SK-N-DZ (cell line): ENCODE measurements at regions not wholly inside any gene's neighbourhood (a gene's known extent, or its start where the extent isn't known, plus 50 kb on each side); places are given as distances from the start of the nearest gene placed in this dataset.

Experiments
- DNase-seq: peaks from one replicate; pipeline ENCODE4 v3.0.0-alpha.2; 2015; ENCODE audit warnings: low spot score

DNA sequence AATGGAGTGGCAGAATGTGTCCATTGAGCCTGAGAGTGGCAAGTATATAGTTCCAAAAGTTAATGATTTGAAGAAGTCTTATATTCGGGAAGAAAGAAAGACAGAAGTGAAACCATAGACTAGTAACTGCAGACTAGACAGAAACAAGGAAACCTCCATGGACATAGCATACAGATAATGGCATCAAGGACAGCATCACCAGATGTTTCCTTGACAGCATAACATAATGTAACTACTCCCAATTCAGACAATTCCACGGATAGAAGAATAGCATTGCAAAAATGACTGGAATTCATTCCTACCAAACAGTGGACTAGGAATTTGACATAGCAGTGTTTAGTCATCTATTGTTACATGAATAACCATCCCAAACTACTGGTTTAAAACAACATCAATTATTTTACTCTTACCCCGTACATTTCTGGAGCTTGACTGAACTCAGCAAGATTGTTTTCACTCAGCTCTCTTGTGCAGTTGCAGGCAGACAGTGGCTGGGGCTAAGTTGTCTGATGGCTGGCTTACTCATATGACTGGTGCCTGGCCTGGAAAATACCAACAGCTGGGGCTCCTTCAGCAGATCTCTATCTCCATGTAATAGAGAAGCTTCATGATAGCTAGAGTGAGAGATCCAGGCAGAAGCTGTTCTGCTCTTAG, 109.7 kb upstream of the GADL1 start:
- peak; percentile 79 for DNase-seq

DNA sequence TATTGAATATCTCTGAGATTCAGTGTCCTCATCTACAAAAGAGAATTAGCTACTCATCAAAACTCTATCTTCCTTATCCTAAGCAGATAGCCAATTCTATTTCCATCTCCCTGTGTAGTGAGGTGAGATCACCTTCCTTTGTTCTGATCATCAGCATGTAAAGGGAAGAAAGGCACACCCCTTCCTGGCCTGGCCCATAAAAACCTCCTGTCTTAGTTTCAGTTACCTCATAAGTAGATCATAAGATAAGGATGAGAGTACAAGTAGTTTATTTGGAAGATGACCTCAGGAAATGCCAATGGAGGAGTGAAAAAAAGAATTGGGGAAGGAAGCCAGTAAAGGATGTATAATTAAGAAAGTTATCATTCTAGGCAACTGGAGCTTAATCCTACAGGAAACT, 114.5 kb upstream of the GADL1 start:
- no peak for DNase-seq

DNA sequence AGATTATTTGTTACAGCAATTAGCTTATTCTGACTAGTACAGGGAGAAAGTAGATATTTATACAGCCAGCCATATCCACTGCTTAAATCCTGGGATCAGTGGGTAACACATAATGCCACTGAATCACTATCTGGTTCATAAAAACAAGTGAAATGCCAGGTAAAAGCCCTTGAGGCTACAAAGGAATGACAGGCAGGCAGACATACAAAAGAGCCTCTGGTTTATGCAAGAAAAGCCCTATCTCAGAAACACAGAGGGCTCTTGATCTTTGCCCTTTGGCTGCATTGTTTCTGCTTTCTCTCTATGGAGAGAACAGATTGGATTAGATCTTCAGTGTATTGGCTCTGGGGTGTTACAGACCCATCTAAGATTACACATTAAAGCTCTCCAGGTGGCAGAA, 115.4 kb upstream of the GADL1 start:
- DNase-seq = peak; percentile 48

DNA sequence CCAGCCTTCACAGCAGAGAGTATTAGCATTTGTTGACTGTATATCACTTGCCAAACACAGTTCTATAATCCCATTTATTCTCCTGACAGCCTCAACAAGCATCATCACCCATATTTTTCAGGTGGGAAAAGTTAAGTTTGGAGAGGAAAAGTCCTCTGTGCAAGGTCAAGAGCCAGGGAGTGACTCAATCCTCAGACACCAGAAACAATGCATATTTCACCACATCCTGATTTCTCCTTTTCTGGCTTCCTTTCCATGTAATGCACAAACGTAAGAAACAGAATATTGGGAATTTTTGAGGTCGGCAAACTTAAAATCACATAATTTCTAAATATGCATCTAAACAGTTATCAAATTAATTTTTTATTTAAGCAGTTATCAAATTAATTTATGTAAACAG, 116.0 kb upstream of the GADL1 start:
- no peak for DNase-seq

DNA sequence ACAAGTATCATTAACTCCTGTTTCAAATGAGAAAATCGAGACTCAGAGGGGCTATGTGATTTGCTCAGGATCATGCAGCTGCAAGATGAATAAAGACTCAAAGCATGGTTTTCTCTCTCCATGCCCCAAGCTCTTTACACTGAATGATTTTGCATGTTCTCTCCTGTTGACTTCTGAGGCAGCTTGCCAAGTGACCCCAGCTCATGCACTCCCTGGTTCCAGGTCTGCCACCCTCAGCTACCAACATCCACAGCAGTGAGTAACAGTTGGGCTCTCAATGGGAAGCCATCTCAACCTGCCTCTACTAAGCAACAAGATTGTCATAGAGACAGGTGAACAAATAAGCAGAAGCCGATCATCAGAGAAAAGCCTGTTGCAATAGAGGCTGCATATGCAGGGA, 116.9 kb upstream of the GADL1 start:
- no peak for DNase-seq

DNA sequence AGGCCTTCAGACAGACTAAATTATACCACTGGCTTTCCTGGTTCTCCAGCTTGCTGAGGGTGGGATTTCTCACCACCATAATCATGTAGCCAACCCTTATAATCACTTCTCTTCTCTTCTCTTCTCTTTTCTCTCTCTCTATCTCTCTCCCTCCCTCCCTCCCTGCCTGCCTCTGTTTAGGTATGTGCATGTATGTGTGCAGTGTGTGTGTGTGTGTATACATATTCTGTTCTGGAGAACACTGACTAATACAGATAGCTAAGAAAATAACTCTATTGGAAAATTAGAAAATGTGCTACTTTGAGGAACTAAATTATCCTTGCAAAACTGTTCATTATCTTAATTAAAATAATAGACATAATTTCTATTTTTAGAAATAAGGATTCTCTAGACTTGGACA, 118.6 kb upstream of the GADL1 start:
- DNase-seq = no peak

DNA sequence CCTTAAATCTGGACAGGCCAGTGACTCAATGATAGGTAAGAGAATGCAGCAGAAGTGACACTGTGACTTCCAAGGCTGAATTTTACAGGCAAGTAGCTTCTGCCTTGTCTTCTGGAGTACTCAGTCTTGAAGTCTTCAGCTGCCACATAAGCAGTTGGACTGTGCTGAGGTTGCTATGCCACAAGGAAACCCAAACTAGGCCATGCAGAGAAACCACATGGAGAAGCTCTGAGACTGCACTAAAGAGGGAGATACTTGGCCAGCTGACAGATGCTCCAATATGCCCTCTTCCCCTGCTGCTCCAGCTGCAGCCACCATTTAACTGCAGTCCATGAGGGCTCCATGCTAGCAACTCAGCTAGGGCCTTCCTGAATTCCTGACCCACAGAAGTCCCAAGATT, 119.4 kb upstream of the GADL1 start:
- DNase-seq = no peak

DNA sequence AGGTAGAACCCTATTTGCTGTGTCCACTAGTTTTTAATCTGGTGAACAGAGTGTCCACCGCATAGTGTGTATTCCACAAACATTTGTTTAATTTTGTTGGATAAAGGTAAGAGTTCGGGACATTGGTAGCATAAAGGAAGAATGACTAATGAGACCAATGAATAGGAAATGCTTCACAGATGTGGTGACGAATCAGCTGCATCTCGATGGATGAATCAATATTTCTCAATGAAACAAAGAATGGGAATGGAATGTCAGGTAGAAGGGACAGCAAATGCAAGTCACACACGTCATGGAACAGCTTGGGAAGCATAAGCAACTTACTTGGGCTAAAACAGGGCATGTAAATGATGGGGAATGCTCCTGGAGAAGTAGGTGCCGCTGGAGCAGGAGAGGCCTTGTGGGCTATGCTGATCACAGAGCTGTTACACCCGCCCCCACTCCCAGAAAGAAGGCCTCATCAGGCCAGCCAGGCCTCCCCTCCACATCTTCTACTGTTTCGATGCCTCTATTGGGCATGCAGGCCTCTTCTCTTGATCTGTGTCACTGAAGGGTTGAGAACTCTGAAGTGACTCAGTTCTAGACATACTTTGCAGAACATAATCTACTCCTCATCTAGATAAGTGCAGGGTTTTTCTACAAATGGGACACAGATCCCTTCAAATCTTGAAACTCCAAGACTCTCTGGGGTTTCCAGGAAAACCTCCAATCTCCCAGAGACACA, 120.0 kb upstream of the GADL1 start:
- no peak for DNase-seq

DNA sequence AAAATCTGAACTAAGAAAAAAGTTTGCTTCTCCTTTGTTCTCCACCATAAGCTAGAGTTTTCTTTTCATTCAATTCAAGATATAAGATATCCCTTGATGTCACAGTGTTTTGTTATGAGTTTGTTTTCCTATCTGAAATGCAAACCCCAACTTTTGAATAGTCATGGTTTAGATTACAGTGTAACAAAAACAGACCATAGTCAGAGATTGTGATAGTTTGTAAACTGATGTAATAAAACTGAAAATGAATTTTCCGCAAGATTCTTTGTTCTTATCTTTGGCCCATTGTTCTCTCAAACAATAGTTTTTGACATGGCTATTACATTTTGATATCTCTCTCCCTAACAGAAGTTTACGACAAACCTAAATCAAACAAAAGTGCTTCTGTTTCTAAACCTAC, 121.7 kb upstream of the GADL1 start:
- DNase-seq = no peak

DNA sequence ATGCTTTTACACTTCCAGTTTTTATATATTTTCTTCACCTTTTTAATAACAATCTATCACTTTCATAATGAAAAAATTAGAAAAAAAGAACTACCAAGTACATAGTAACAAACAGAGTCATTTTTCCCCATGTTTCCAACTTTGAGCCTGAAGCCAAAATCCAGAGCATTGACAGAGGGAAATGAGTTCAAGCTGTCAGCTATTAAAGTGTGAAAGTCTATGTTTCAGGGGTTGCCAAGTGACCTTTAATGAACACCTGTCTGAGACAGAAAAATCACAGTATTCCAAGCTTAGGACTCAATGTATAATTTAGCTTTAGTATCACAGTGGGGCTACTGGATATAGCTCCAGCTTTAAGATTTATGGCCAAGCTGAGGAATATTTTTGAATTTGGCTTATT, 128.3 kb upstream of the GADL1 start:
- no peak for DNase-seq

DNA sequence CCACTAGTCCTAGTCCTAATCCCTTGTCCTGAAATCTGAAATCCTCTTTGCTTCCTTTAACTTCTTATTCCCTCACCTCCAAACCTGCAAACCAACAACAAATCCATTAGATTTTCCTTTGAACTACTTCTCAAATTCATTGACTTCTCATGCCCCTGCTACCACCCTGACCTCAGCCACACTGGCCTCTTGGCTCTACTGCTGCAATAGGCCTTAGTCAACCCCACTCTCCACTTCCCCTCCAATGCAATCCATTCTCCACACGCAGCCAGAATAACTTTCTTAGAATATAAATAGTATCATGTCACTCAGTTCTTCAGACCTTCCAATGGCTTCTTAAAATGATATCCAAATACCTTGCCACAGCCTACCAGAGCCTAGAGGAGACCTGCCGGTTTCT, 131.1 kb upstream of the GADL1 start:
- DNase-seq = no peak

DNA sequence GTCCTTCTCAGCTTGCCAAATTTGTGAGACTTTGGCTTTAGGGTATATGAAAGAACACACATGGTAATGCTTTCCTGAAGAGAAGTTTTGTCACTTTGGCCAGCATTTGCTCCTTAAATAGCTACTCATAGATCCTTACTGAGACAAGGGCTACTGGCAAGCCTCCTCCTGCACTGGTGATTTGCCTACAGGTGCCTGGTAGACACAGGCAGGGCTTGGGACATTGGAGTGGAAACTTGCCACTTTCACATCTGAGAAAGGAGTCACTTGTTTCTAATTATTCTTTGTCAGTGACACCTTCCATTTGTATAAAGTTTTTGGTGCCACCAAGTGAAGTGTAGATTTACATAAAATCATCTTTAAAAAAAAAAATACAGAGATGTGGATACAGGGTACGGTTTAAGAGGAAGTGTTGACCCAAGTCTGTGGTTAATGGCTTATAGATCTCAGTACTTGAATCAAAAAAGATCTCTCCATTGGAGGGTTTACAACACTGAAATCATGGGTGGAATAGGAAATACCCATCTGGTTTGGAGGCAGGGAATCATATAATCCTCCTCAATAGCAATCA, 132.8 kb upstream of the GADL1 start:
- no peak for DNase-seq

DNA sequence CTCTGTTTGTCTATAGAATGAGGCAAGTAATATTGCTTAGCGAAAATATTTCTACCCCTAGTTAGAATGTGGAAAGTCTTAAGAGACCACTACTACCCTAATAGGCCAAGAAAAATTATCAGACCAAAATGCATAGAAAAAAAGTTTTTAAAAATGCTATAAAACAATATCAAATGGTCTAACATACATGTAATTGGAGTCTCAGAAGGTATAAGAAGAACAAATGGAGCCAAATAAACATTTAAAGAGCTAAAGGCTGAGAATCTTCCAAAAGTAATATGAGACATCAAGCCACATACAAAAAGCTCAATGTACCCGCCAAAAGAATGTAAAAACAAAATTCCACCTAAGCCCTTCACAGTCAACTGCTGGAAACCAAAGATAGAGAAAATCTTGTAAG, 133.5 kb upstream of the GADL1 start:
- DNase-seq = no peak

DNA sequence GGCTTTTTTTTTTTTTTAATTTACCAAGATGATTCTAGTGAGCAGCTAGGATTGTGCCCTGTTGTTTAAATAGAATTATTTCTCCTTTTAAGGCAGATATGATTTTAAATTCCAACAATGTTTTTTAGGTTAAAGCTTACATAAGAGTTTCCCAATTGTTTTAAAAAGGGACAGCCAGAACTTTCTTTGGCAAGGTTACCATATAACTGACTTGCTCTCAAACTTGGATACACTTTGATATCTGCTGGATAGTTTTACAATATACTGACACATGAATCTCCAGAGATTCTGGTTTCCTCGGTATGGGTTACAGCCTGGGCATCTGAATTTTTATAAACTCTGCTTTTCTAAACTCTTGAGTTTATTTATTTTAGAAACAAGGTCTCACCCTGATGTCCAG, 134.3 kb upstream of the GADL1 start:
- DNase-seq = no peak

DNA sequence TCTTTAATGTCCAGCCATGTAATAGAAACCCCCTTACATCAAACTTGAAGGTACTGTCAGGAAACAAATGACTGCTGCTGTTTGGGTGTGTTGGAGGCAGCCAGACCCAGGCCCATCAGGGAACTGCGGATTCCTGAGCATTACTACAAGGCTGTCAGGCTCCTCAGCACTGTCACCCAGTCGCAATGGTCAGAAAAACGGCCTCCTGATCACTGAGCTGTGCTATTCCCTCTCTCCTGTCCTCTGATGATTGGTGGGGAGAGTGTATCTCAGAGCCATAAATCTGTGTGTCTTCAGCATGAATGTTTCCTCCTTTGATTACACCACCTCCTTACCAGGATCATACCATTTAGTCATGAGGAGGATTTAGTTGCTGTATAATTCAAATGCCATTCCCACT, 135.2 kb upstream of the GADL1 start:
- no peak for DNase-seq

DNA sequence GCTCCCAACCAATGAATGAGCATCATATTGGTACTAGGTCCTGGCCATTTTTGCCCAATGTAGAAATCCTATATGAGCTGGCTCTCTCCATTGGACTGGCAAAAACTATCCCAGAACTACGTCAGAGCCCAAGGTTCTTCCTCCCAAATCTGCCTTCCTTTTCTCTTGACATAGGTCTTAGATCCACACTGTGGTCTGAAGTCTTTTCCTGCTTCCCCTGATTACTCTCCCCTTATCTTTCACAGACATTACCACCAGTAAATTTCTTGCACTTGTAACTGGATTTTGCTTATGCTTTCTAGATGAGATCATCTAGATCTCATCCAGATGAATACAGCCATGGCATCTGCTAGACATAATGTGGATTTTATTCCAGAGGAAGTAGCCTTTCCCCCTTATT, 141.2 kb upstream of the GADL1 start:
- DNase-seq = no peak

DNA sequence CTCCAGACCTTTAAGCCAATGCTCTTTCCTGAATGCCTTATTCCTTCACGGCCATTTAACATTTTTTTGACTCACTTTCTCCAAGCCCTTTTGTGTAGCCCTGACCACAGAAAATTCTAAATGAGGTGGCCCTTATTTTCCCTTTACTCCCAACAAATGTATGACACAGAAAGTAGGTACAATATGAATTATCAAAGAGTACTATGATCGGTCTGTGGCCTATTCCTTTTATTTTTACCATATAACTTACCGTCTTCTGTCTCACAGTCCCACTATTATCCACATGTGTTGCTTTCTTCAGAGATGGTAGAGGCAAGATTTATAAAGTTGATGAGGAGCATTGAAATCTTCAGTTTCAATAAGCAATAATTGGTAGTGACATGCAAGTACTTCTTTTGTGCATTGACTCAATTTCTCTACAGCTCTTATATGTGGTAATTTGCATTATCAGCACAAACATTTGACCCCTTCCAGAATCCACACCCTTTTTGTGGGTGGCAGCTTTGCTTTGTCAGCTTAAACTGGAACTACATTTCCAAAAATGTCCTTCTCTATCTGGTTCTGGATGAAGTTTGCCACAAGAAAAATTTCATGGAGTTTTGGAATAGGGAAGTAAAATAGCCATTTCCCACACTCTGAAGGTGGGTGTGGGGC, 143.8 kb upstream of the GADL1 start:
- peak; percentile 50 for DNase-seq

DNA sequence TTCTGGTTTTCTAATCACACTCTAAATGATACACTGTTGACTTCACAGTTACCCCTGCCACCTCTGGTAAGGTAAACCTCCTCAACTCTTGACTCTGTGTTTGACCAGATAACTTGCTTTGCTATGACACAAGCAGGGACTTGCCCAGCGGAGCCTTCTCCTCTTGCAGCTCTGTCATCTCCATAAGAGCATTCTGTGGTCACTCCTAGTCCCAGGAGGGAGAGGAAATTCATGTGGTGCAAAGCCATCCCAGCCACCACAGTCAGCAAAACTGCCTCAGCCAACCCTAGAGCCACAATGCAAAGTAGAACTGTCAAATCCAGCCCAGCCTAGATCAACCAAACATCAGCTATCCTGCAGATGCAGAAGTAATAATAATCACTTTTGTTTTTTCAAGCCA, 144.7 kb upstream of the GADL1 start:
- no peak for DNase-seq

DNA sequence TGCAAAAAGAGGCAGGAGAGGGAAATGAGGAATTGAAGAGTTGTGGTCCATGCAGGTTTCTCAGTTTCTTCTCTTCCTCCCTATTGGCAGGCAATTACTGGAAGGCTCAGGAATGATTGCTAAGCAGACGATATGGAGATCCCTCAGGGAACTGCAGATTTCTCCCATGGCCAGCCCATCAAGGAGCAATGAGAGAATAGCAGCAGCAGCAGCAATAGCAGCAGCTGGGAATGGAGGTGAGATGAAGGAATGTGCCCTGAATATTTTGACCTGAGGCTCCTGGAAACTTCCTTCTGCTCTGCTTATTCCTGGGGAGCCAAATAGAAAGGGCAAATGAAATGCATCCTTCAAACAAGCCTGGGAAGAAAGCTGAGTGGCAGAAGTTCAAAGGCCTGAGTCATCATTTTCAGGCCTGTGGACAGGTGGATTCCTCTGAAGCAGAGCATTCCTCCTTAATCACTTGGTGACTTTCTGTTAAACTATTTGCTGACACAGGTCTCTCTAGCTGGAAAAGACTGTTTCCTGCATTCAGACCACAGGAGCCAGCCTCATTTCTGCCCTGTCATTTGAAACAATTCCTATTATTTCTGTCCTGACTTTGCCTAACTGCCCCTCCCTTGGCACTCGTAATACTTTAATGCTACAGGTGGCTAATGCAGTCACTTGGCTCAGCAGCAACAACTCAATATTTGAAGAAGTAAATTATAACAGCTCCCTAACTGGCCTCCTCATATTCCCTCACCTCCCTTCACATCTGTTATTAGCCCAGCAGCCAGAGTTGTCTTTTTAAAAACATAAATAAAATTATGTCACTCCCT, 146.9 kb upstream of the GADL1 start:
- no peak for DNase-seq

DNA sequence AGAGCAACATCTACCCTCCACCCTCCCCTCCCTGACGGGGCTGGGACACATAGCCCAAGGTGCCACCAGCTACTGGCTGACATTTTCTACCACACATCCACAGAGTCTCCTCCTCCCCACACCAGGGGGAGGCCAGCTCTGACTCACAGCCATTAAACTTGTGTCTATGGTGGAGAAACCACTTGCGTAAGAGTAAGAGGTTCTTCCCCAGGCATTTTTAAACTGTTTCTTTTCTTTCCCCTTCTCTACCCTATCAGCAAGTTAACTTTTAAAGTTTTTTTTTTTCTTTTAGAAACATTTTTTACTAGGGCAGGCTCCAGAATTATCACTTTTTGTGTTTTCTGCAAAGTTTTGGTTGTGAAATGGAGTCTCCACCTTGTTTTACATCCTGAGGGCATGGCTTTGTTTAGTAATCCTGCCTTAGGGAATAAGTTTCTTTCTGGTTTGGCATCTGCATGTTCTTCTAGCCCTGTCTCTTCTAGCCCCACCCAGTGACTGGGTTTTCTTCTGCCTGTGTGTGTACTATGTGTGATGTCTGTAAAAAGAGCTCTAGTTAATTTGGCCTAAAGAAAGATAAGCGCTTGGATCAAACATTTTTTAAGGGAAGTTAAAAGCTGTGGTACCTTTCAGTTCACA, 148.8 kb upstream of the GADL1 start:
- DNase-seq = no peak

DNA sequence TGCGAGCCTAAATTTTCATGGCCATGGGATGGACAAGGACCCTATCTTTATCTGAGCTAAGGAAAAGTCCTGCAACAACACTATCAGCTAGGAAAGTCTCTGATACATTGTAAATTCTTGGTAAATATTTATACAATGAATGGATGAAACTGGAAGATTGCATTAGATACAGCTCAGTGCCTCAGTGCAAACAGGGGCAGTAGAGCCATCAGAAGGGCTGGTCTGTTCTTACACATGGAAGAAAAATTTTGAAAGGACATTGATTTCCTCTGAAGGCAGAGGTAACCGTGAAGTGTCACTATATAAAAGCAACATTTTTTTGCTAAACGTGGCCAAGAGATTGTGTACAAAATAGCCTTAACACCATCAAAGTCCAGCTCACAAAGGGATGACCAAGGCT, 153.2 kb upstream of the GADL1 start:
- DNase-seq = no peak

DNA sequence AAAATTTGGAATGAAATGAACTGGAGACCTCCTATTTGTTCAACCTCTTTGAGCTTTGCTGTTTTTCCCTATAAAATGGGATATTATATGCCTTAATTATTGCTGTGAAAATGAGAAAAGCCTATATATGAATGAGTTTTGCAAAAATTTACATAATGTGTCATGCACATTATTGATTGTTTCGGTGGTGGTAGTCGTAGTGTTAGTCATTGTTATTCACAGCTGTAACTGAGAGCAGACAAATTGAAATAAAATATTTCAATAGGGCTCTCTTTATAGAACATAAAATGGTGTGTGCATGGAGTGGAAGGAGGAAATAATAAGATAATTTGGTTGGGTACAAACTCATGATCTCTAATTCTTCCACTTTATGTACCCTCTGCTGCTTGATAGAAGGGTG, 153.7 kb upstream of the GADL1 start:
- DNase-seq = no peak
